ENCODE measurements at regions not wholly inside any gene's neighbourhood (a gene's known extent, or its start where the extent isn't known, plus 50 kb on each side); places are given as distances from the start of the nearest gene placed in this dataset.

DNA sequence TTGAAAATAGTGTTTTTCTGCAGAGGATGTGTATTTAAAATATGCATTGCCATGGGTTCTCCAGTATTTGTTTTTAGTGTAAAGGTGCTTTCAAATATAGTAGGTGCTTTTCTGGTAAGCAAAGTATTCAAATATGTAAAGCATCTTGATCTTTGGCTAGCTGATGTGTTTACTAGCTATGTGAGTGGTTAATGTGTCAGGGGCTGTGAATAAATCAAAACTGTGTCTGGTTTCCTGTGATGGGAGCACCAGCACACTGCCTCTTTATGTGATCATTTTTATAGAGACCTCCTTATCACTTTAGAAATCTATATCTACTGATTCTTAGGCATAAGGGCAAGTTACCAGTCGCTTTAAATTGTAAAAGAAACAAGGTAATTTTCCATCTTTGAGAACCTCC is 388.9 kb upstream of the MAN1A1 start:
- peaks cover 45% of the 10 kb centered on the region for H3K27me3 Mint-ChIP-seq (ENCODE audit: low read depth)
- H3K27ac Mint-ChIP-seq (ENCODE audit: unreplicated experiment), result no peak overlapping the region
- H3K36me3 Mint-ChIP-seq (ENCODE audit: low read depth), result no peaks in the 10 kb centered on the region
- H3K4me3 Mint-ChIP-seq (ENCODE audit: unreplicated experiment), result no peak overlapping the region
- no peaks in the 10 kb centered on the region for H3K4me1 Mint-ChIP-seq (ENCODE audit: low read depth)
- no peaks in the 10 kb centered on the region for H3K9me3 Mint-ChIP-seq (ENCODE audit: low read depth)
- no peak for DNase-seq (ENCODE audit: low spot score)
- TF ChIP-seq, protein P1, sequence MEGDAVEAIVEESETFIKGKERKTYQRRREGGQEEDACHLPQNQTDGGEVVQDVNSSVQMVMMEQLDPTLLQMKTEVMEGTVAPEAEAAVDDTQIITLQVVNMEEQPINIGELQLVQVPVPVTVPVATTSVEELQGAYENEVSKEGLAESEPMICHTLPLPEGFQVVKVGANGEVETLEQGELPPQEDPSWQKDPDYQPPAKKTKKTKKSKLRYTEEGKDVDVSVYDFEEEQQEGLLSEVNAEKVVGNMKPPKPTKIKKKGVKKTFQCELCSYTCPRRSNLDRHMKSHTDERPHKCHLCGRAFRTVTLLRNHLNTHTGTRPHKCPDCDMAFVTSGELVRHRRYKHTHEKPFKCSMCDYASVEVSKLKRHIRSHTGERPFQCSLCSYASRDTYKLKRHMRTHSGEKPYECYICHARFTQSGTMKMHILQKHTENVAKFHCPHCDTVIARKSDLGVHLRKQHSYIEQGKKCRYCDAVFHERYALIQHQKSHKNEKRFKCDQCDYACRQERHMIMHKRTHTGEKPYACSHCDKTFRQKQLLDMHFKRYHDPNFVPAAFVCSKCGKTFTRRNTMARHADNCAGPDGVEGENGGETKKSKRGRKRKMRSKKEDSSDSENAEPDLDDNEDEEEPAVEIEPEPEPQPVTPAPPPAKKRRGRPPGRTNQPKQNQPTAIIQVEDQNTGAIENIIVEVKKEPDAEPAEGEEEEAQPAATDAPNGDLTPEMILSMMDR (IDR thresholded peaks at IDR 0.05), result no peak

DNA sequence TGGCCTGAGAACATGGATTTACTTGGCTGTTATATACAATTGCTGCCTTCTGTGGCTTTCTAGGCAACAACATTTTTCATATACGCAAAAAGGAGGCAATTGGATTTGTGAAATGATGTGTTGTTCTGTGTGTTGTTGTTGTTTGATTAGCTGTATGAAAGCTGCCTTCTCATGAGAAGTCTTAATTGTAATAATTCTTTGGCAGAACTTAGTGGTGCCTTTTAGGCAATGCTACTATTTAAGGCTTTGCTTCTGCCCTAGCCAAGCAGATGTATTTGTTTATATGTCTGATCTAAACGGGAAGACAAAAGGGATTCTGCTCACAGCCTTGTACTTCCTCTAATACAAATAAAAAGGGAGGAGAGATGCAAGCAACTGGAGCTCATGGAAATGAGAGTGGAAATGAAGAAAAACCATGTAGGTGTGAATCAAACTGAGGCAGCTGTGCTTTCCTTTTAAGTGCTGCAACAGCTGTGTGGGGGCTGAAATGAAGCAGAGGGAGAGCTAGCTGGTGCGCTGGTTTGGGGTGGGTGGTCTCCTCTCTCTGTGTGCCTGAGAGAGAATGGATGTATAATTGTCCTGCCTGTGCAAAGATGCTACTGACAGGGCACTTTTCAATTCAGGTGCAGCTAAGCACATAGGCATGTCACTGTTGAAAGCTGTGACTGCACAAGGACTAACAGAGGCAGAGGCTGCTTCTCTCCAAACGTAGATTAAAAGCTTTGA is 386.9 kb upstream of the MAN1A1 start:
- no peaks in the 10 kb centered on the region for H3K4me1 Mint-ChIP-seq (ENCODE audit: low read depth)

DNA sequence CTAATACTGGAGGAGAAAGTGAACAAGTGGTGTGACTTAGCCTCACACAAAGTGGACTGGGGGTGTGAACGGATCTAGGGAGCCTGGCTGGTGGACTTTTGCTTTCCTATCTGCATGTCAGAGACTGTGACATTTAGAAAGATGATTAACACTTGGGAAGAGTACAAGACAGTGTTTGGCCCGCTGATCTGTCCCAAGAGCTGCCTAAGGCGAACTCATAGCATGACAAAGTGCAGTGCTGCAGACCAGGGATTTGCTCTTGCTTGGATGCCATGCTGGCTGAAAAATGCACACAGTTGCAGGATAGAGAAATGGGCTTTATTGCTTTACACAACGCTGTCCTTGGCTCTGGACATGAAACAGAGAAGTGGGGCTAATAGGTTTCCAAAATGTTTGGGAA is 386.0 kb upstream of the MAN1A1 start:
- H3K27ac Mint-ChIP-seq (ENCODE audit: unreplicated experiment), result no peak overlapping the region

More for the DNA sequence above, 386.9 kb upstream of the MAN1A1 start:
- TF ChIP-seq, protein P1 (IDR thresholded peaks at IDR 0.05), result no peak
- DNase-seq (ENCODE audit: low spot score), result no peak
- no peaks in the 10 kb centered on the region for H3K36me3 Mint-ChIP-seq (ENCODE audit: low read depth)
- H3K27me3 Mint-ChIP-seq (ENCODE audit: low read depth), result peaks cover 48% of the 10 kb centered on the region
- no peak overlapping the region for H3K4me3 Mint-ChIP-seq (ENCODE audit: unreplicated experiment)
- no peak overlapping the region for H3K27ac Mint-ChIP-seq (ENCODE audit: unreplicated experiment)
- H3K9me3 Mint-ChIP-seq (ENCODE audit: low read depth), result no peaks in the 10 kb centered on the region

DNA sequence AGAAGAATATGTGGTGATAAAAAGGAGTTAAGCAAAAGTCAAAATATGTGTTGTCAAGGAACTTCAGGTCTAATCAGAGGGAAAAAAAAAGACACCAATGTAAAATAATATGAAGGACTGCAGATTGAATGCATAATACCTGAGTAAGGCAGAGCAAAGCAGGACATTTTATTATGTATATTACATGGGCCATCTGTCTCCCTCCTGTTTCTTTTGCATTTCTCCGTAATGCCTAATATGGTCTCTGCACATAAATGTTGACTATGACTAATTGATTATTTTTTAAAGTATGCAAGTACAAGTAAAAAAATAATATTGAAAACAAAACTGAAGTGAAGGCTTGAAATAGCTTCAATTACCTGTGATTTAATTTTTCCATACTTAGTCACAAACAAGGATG is 384.7 kb upstream of the MAN1A1 start:
- no peaks in the 10 kb centered on the region for H3K36me3 Mint-ChIP-seq (ENCODE audit: low read depth)
- peaks cover 40% of the 10 kb centered on the region for H3K27me3 Mint-ChIP-seq (ENCODE audit: low read depth)
- no peak overlapping the region for H3K27ac Mint-ChIP-seq (ENCODE audit: unreplicated experiment)

More for the DNA sequence above, 386.0 kb upstream of the MAN1A1 start:
- no peak for DNase-seq (ENCODE audit: low spot score)
- TF ChIP-seq, protein P1 (IDR thresholded peaks at IDR 0.05), result no peak
- H3K36me3 Mint-ChIP-seq (ENCODE audit: low read depth), result no peaks in the 10 kb centered on the region
- no peaks in the 10 kb centered on the region for H3K9me3 Mint-ChIP-seq (ENCODE audit: low read depth)
- H3K4me3 Mint-ChIP-seq (ENCODE audit: unreplicated experiment), result no peak overlapping the region
- H3K27me3 Mint-ChIP-seq (ENCODE audit: low read depth), result peaks cover 44% of the 10 kb centered on the region
- no peaks in the 10 kb centered on the region for H3K4me1 Mint-ChIP-seq (ENCODE audit: low read depth)

DNA sequence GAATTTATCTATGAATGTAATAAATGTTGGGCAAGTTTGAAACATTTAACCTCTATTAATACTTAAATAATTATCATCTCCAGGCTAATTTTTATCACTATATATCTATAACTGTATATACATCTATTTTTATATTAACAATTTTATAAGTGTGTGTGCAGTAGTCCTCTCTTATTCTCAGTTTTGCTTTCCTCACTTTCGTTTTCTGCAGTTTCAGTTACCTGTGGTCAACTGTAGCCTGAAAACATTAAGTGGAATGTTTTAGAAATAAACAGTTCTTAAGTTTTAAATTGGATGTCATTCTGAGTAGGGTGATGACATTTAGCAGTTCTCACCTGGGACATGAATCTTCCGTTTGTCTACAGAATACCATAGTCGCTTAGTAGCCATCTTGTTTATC is 379.4 kb upstream of the MAN1A1 start:
- Mint-ChIP-seq H3K9me3 (ENCODE audit: low read depth) (peaks cover 5% of the 10 kb centered on the region), H3K27me3 (ENCODE audit: low read depth) (peaks cover 20% of the 10 kb centered on the region), H3K4me3 (ENCODE audit: unreplicated experiment) (no peak overlapping the region), H3K36me3 (ENCODE audit: low read depth) (no peaks in the 10 kb centered on the region), H3K27ac (ENCODE audit: unreplicated experiment) (no peak overlapping the region), H3K4me1 (ENCODE audit: low read depth) (no peaks in the 10 kb centered on the region)
- TF ChIP-seq, protein P1 (IDR thresholded peaks at IDR 0.05), result no peak
- no peak for DNase-seq (ENCODE audit: low spot score)

More for the DNA sequence above, 384.7 kb upstream of the MAN1A1 start:
- Mint-ChIP-seq H3K4me1 (ENCODE audit: low read depth) (no peaks in the 10 kb centered on the region), H3K4me3 (ENCODE audit: unreplicated experiment) (no peak overlapping the region), H3K9me3 (ENCODE audit: low read depth) (no peaks in the 10 kb centered on the region)
- no peak for DNase-seq (ENCODE audit: low spot score)
- TF ChIP-seq, protein P1 (IDR thresholded peaks at IDR 0.05), result no peak

Measured in chondrocyte (in vitro differentiated cells).